ENCODE measurements at regions not wholly inside any gene's neighbourhood (a gene's known extent, or its start where the extent isn't known, plus 50 kb on each side); places are given as distances from the start of the nearest gene placed in this dataset.
"Not testable (repeated sequence)": the region's sequence is repeated elsewhere in the genome, so short reads cannot be mapped to it uniquely, and the experiment has no call there.

GRCh38 chr4:98828801-98829200, 100.1 kb downstream of the EIF4E start:
- Histone ChIP-seq H3K27ac (ENCODE audit: insufficient read depth, low read length, poor library complexity, severe bottlenecking) (no peak overlapping the region), H3K4me1 (ENCODE audit: control insufficient read depth, insufficient read depth, low read length, poor library complexity, severe bottlenecking) (no peaks in the 10 kb centered on the region), H3K36me3 (ENCODE audit: control insufficient read depth, insufficient read depth, low read length) (no peaks in the 10 kb centered on the region), H3K4me3 (ENCODE audit: low read depth, low read length) (no peak overlapping the region), H3K9me3 (ENCODE audit: control insufficient read depth in 2 of 2, low read length in 2 of 2) (no peaks in the 10 kb centered on the region), H3K27me3 (ENCODE audit: control insufficient read depth, insufficient read depth, low read length) (peaks cover 2% of the 10 kb centered on the region)
- no peak overlapping the region for H3K27ac Mint-ChIP-seq
- ATAC-seq (ENCODE audit: low read depth in 2 of 2) (no peak), DNase-seq (peak in 2 of 3 donors; percentile 18 to 39)
- H3K27me3 Mint-ChIP-seq: no peaks in the 10 kb centered on the region
- no peaks in the 10 kb centered on the region for H3K36me3 Mint-ChIP-seq
- H3K9me3 Mint-ChIP-seq: peaks cover 0 to under 1% (median 0%) of the 10 kb centered on the region in 7 donors
- peaks cover 0 to 6% (median 2%) of the 10 kb centered on the region in 4 donors for H3K4me1 Mint-ChIP-seq
- no peak overlapping the region for H3K4me3 Mint-ChIP-seq

DNA sequence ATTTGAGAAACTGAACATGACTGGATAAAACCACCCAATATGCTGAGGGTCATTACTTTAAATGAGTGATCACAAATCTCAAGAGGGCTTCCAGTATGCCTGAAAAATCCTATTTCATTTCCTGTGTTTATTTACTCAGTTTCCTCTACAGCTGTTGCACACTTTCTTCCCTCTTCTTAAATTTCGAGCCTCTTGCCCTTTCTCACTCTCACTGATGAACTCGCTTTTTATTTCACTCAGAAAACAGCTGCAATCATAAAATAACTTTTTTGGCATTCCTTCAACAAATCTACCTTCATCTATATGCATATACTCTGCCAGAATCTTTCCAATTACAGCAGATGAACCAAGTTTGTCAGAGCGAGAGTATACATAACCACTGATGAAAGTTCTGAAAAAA, 101.3 kb downstream of the EIF4E start:
- Mint-ChIP-seq H3K4me1 (peaks cover 0 to 6% (median 1%) of the 10 kb centered on the region in 4 donors), H3K9me3 (peaks cover 0 to 1% (median 0%) of the 10 kb centered on the region in 7 donors), H3K27me3 (no peaks in the 10 kb centered on the region), H3K4me3 (no peak overlapping the region), H3K27ac (no peak overlapping the region), H3K36me3 (no peaks in the 10 kb centered on the region)
- DNase-seq: no peak
- Histone ChIP-seq H3K4me1 (ENCODE audit: control insufficient read depth, insufficient read depth, low read length, poor library complexity, severe bottlenecking) (no peaks in the 10 kb centered on the region), H3K36me3 (ENCODE audit: control insufficient read depth, insufficient read depth, low read length) (no peaks in the 10 kb centered on the region), H3K27ac (ENCODE audit: insufficient read depth, low read length, poor library complexity, severe bottlenecking) (no peak overlapping the region), H3K4me3 (ENCODE audit: low read depth, low read length) (no peak overlapping the region), H3K27me3 (ENCODE audit: control insufficient read depth, insufficient read depth, low read length) (peaks cover 2% of the 10 kb centered on the region), H3K9me3 (ENCODE audit: control insufficient read depth in 2 of 2, low read length in 2 of 2) (no peaks in the 10 kb centered on the region)
- no peak for ATAC-seq (ENCODE audit: low read depth in 2 of 2)

DNA sequence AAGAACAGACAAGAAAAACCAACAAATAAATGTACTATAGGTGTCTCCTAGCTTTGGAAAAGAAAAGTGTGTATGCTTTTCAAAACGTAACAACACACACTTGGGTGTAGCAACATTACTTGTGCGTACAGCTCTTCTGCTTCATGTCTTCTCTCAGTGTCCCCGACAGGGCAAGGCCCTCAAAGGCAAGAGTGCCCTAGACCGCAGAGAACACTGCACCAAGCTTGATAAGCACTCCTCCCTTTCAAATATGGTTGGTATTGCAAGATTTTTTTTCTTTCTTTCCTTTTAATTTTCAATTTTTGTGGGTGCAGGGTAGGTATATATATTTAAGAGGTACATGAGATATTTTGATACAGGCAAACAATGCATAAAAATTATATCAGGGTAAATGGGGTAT, 106.8 kb downstream of the EIF4E start:
- Histone ChIP-seq H3K36me3 (ENCODE audit: control insufficient read depth, insufficient read depth, low read length) (no peaks in the 10 kb centered on the region), H3K27me3 (ENCODE audit: control insufficient read depth, insufficient read depth, low read length) (peaks cover 2% of the 10 kb centered on the region), H3K27ac (ENCODE audit: insufficient read depth, low read length, poor library complexity, severe bottlenecking) (no peak overlapping the region), H3K4me1 (ENCODE audit: control insufficient read depth, insufficient read depth, low read length, poor library complexity, severe bottlenecking) (no peaks in the 10 kb centered on the region), H3K9me3 (ENCODE audit: control insufficient read depth in 2 of 2, low read length in 2 of 2) (no peaks in the 10 kb centered on the region), H3K4me3 (ENCODE audit: low read depth, low read length) (no peak overlapping the region)
- H3K4me3 Mint-ChIP-seq: no peak overlapping the region
- ATAC-seq (ENCODE audit: low read depth in 2 of 2) (no peak), DNase-seq (no peak)
- H3K27ac Mint-ChIP-seq: no peak overlapping the region
- H3K9me3 Mint-ChIP-seq: peaks cover 0 to 6% (median 0%) of the 10 kb centered on the region in 7 donors
- H3K36me3 Mint-ChIP-seq: no peaks in the 10 kb centered on the region
- peaks cover 0 to 5% (median 0%) of the 10 kb centered on the region in 4 donors for H3K4me1 Mint-ChIP-seq
- H3K27me3 Mint-ChIP-seq: peaks cover 4% of the 10 kb centered on the region

- not testable (repeated sequence) for H3K27me3 Mint-ChIP-seq; H3K27ac ChIP-seq (ENCODE audit: insufficient read depth, low read length, poor library complexity, severe bottlenecking); ATAC-seq (ENCODE audit: low read depth in 2 of 2); H3K27me3 ChIP-seq (ENCODE audit: control insufficient read depth, insufficient read depth, low read length); H3K36me3 Mint-ChIP-seq; H3K36me3 ChIP-seq (ENCODE audit: control insufficient read depth, insufficient read depth, low read length); H3K4me1 Mint-ChIP-seq; H3K4me1 ChIP-seq (ENCODE audit: control insufficient read depth, insufficient read depth, low read length, poor library complexity, severe bottlenecking); H3K27ac Mint-ChIP-seq; H3K4me3 Mint-ChIP-seq; H3K4me3 ChIP-seq (ENCODE audit: low read depth, low read length); DNase-seq; H3K9me3 ChIP-seq (ENCODE audit: control insufficient read depth in 2 of 2, low read length in 2 of 2)
- H3K9me3 Mint-ChIP-seq: peaks cover 0 to 16% (median 2%) of the 10 kb centered on the region in 7 donors
Observed at GRCh38 chr4:98818116-98818515, 110.8 kb downstream of the EIF4E start.

DNA sequence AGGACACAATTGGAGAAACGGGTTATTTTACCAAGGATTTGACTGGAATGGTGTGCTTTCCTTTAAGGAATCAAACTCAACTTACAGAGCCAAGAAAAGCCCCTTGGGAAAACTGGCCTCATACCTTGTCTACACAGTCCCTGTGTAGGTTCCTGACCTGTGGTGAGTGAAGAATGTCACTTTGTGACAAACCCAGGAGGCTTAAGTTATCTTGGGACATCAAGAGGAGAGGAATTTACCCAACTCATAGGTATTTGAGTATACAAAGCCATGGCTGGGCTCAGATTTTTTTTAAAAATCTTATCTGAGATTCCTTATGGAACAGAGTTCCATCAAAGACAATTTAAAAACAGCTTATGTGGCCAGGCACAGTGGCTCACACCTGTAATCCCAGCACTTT, 112.1 kb downstream of the EIF4E start:
- Mint-ChIP-seq H3K27me3 (peaks cover 8% of the 10 kb centered on the region), H3K36me3 (no peaks in the 10 kb centered on the region), H3K27ac (no peak overlapping the region), H3K9me3 (peaks cover 0 to 16% (median 2%) of the 10 kb centered on the region in 7 donors), H3K4me3 (no peak overlapping the region), H3K4me1 (peaks cover 0 to 5% (median 0%) of the 10 kb centered on the region in 4 donors)
- peaks cover 2% of the 10 kb centered on the region for H3K27me3 ChIP-seq (ENCODE audit: control insufficient read depth, insufficient read depth, low read length)
- H3K36me3 ChIP-seq (ENCODE audit: control insufficient read depth, insufficient read depth, low read length): no peaks in the 10 kb centered on the region
- H3K27ac ChIP-seq (ENCODE audit: insufficient read depth, low read length, poor library complexity, severe bottlenecking): no peak overlapping the region
- H3K4me1 ChIP-seq (ENCODE audit: control insufficient read depth, insufficient read depth, low read length, poor library complexity, severe bottlenecking): no peaks in the 10 kb centered on the region
- ATAC-seq (ENCODE audit: low read depth in 2 of 2) (no peak), DNase-seq (no peak)
- H3K9me3 ChIP-seq (ENCODE audit: control insufficient read depth in 2 of 2, low read length in 2 of 2): peaks cover 0 to 5% of the 10 kb centered on the region in 2 experiments
- H3K4me3 ChIP-seq (ENCODE audit: low read depth, low read length): no peak overlapping the region

GRCh38 chr4:98816386-98816785, 112.5 kb downstream of the EIF4E start:
- peaks cover 0 to 16% (median 2%) of the 10 kb centered on the region in 7 donors for H3K9me3 Mint-ChIP-seq
- Histone ChIP-seq H3K36me3 (ENCODE audit: control insufficient read depth, insufficient read depth, low read length) (no peaks in the 10 kb centered on the region), H3K27me3 (ENCODE audit: control insufficient read depth, insufficient read depth, low read length) (peaks cover 2% of the 10 kb centered on the region), H3K27ac (ENCODE audit: insufficient read depth, low read length, poor library complexity, severe bottlenecking) (no peak overlapping the region), H3K9me3 (ENCODE audit: control insufficient read depth in 2 of 2, low read length in 2 of 2) (peaks cover 0 to 5% of the 10 kb centered on the region in 2 experiments), H3K4me3 (ENCODE audit: low read depth, low read length) (no peak overlapping the region), H3K4me1 (ENCODE audit: control insufficient read depth, insufficient read depth, low read length, poor library complexity, severe bottlenecking) (no peaks in the 10 kb centered on the region)
- DNase-seq: no peak
- H3K27me3 Mint-ChIP-seq: peaks cover 8% of the 10 kb centered on the region
- H3K4me3 Mint-ChIP-seq: no peak overlapping the region
- peaks cover 0 to 5% (median 0%) of the 10 kb centered on the region in 4 donors for H3K4me1 Mint-ChIP-seq
- no peaks in the 10 kb centered on the region for H3K36me3 Mint-ChIP-seq
- no peak for ATAC-seq (ENCODE audit: low read depth in 2 of 2)
- no peak overlapping the region for H3K27ac Mint-ChIP-seq

- Mint-ChIP-seq H3K27ac (no peak overlapping the region), H3K4me1 (peaks cover 0 to 2% (median 0%) of the 10 kb centered on the region in 4 donors), H3K4me3 (no peak overlapping the region), H3K9me3 (peaks cover 0 to 2% (median 0%) of the 10 kb centered on the region in 7 donors), H3K27me3 (peaks cover 9% of the 10 kb centered on the region), H3K36me3 (no peaks in the 10 kb centered on the region)
- H3K27me3 ChIP-seq (ENCODE audit: control insufficient read depth, insufficient read depth, low read length): peaks cover 2% of the 10 kb centered on the region
- H3K27ac ChIP-seq (ENCODE audit: insufficient read depth, low read length, poor library complexity, severe bottlenecking): no peak overlapping the region
- H3K4me3 ChIP-seq (ENCODE audit: low read depth, low read length): no peak overlapping the region
- no peak for DNase-seq
- H3K36me3 ChIP-seq (ENCODE audit: control insufficient read depth, insufficient read depth, low read length): no peaks in the 10 kb centered on the region
- H3K9me3 ChIP-seq (ENCODE audit: control insufficient read depth in 2 of 2, low read length in 2 of 2): no peaks in the 10 kb centered on the region
- H3K4me1 ChIP-seq (ENCODE audit: control insufficient read depth, insufficient read depth, low read length, poor library complexity, severe bottlenecking): no peaks in the 10 kb centered on the region
- no peak for ATAC-seq (ENCODE audit: low read depth in 2 of 2)
Observed at GRCh38 chr4:98804403-98804802, 124.5 kb downstream of the EIF4E start.

- Mint-ChIP-seq H3K4me3 (no peak overlapping the region), H3K36me3 (no peaks in the 10 kb centered on the region), H3K4me1 (no peaks in the 10 kb centered on the region), H3K27ac (no peak overlapping the region), H3K9me3 (peaks cover 0 to 2% (median 0%) of the 10 kb centered on the region in 7 donors), H3K27me3 (peaks cover 6% of the 10 kb centered on the region)
- ATAC-seq (ENCODE audit: low read depth in 2 of 2): no peak
- no peak for DNase-seq
- Histone ChIP-seq H3K4me3 (ENCODE audit: low read depth, low read length) (no peak overlapping the region), H3K36me3 (ENCODE audit: control insufficient read depth, insufficient read depth, low read length) (no peaks in the 10 kb centered on the region), H3K27ac (ENCODE audit: insufficient read depth, low read length, poor library complexity, severe bottlenecking) (no peak overlapping the region), H3K4me1 (ENCODE audit: control insufficient read depth, insufficient read depth, low read length, poor library complexity, severe bottlenecking) (no peaks in the 10 kb centered on the region), H3K27me3 (ENCODE audit: control insufficient read depth, insufficient read depth, low read length) (peaks cover 2% of the 10 kb centered on the region), H3K9me3 (ENCODE audit: control insufficient read depth in 2 of 2, low read length in 2 of 2) (no peaks in the 10 kb centered on the region)
Observed at GRCh38 chr4:98803251-98803650, 125.7 kb downstream of the EIF4E start.

Data from CD4-positive, CD25-positive, alpha-beta regulatory T cell (primary cell).